ENCODE measurements at regions not wholly inside any gene's neighbourhood (a gene's known extent, or its start where the extent isn't known, plus 50 kb on each side); places are given as distances from the start of the nearest gene placed in this dataset.

DNA sequence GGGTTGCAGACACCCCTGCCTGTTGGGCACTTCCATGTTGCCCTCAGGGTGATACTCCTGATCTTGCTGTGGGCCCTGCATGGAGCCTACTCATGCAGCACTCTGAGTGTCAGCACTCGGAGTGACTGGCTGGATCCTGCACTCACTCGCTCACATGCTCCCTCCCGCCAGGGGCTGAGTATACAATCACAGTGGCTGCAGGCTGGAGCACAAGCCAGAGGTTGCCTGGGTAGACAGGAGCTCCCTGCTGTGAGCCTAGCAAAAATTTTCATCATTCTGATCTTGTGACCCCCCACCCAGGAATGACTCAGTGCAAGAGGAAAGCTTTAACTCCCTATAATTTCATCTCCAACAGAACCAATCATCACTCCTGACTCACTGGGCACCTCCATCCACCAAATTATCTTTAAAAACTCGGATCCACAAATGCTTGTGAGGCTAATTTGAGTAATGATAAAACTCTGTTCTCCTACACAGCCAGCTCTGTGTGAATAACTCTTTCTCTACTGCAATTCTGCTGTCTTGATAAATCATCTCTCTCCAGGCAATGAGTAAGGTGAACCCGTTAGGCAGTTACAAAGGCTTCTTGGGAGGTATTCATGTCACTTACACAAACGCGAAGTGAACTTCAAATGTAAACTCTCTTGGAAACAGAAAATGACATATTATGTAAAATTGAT lies 1180.8 kb upstream of the PABPC4L start:
- TF ChIP-seq FOXM1 (IDR thresholded peaks at IDR 0.05; ENCODE audit: borderline replicate concordance, low read depth) = no peak
- TF ChIP-seq CEBPB (IDR thresholded peaks at IDR 0.05) = no peak
- TF ChIP-seq, protein P1, sequence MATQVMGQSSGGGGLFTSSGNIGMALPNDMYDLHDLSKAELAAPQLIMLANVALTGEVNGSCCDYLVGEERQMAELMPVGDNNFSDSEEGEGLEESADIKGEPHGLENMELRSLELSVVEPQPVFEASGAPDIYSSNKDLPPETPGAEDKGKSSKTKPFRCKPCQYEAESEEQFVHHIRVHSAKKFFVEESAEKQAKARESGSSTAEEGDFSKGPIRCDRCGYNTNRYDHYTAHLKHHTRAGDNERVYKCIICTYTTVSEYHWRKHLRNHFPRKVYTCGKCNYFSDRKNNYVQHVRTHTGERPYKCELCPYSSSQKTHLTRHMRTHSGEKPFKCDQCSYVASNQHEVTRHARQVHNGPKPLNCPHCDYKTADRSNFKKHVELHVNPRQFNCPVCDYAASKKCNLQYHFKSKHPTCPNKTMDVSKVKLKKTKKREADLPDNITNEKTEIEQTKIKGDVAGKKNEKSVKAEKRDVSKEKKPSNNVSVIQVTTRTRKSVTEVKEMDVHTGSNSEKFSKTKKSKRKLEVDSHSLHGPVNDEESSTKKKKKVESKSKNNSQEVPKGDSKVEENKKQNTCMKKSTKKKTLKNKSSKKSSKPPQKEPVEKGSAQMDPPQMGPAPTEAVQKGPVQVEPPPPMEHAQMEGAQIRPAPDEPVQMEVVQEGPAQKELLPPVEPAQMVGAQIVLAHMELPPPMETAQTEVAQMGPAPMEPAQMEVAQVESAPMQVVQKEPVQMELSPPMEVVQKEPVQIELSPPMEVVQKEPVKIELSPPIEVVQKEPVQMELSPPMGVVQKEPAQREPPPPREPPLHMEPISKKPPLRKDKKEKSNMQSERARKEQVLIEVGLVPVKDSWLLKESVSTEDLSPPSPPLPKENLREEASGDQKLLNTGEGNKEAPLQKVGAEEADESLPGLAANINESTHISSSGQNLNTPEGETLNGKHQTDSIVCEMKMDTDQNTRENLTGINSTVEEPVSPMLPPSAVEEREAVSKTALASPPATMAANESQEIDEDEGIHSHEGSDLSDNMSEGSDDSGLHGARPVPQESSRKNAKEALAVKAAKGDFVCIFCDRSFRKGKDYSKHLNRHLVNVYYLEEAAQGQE (IDR thresholded peaks at IDR 0.05; ENCODE audit: low read depth) = no peak
- no peak for TF ChIP-seq CREB1 (IDR thresholded peaks at IDR 0.05; ENCODE audit: low read depth)
- no peak for TF ChIP-seq RAD21 (IDR thresholded peaks at IDR 0.05; ENCODE audit: low read depth)
- no peak for TF ChIP-seq TAF1 (IDR thresholded peaks at IDR 0.05; ENCODE audit: low read depth)
- TF ChIP-seq TEAD4 (IDR thresholded peaks at IDR 0.05) = no peak
- TF ChIP-seq, protein P2, sequence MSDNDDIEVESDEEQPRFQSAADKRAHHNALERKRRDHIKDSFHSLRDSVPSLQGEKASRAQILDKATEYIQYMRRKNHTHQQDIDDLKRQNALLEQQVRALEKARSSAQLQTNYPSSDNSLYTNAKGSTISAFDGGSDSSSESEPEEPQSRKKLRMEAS (IDR thresholded peaks at IDR 0.05) = no peak
- no peak for TF ChIP-seq ZBTB7A (IDR thresholded peaks at IDR 0.05; ENCODE audit: low read depth)
- no peak for TF ChIP-seq EP300 (IDR thresholded peaks at IDR 0.05; ENCODE audit: borderline replicate concordance)
- TF ChIP-seq, protein P3, sequence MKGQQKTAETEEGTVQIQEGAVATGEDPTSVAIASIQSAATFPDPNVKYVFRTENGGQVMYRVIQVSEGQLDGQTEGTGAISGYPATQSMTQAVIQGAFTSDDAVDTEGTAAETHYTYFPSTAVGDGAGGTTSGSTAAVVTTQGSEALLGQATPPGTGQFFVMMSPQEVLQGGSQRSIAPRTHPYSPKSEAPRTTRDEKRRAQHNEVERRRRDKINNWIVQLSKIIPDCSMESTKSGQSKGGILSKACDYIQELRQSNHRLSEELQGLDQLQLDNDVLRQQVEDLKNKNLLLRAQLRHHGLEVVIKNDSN (IDR thresholded peaks at IDR 0.05) = no peak
- no peak for TF ChIP-seq NFIC (IDR thresholded peaks at IDR 0.05)
- no peak for TF ChIP-seq EGR1 (IDR thresholded peaks at IDR 0.05)
- no peak for TF ChIP-seq YY1 (IDR thresholded peaks at IDR 0.05; ENCODE audit: low read depth)
